A549 (cell line): ENCODE measurements at regions not wholly inside any gene's neighbourhood (a gene's known extent, or its start where the extent isn't known, plus 50 kb on each side); places are given as distances from the start of the nearest gene placed in this dataset.

ENCODE experiments used
- ATAC-seq, 2 experiments: fragments of 200-7000 bp in 1 of 2; fragments of >200 bp in 1 of 2; cut with Nextera tagmentation in 1 of 2; cut with Tn5 transposase in 1 of 2; 3 replicates each; pipeline versions ENCODE4 v1.8.0 to v1.9.1; 2018 to 2020; ENCODE audit warnings: mild to moderate bottlenecking in 1 of 2, moderate library complexity in 1 of 2
- CTCF ChIA-PET: fragments of 300-600 bp; sonication (Branson Sonifier 250); formaldehyde crosslinking; extraction: SDS; loops from one replicate; lab custom pipeline; 2021; ENCODE audit warnings: antibody characterized with exemption, inconsistent platforms; lab: Yijun Ruan, JAX
- POLR2A ChIA-PET: fragments of 350-600 bp; formaldehyde crosslinking; extraction: SDS; loops from one replicate; lab custom pipeline; 2021; ENCODE audit warnings: antibody characterized with exemption, inconsistent platforms; lab: Yijun Ruan, JAX
- DNase-seq, 2 experiments: peaks; one replicate each; pipeline versions ENCODE4 v3.0.0 to v3.0.0-alpha.2; 2011 to 2016; ENCODE audit warnings: low read depth in 1 of 2, low spot score in 1 of 2
- FAIRE-seq: peaks from 2 replicates; lab custom pipeline; 2011; peaks lifted over from hg19 to GRCh38; lab: Jason Lieb, UNC
- H3K27ac ChIP-seq, 2 experiments: fragments of >200 bp; sonication (Bioruptor Twin); formaldehyde crosslinking; 3 replicates each; pipeline ENCODE4 v1.5.1; 2016 to 2017
- H3K4me1 ChIP-seq: fragments of >200 bp; sonication (Bioruptor Twin); formaldehyde crosslinking; 3 replicates; pipeline ENCODE4 v1.6.1; 2016
- H3K4me2 ChIP-seq: fragments of >200 bp; sonication (Bioruptor Twin); formaldehyde crosslinking; 3 replicates; pipeline ENCODE4 v1.6.1; 2016
- H3K4me3 ChIP-seq: fragments of >200 bp; sonication (Bioruptor Twin); formaldehyde crosslinking; 3 replicates; pipeline ENCODE4 v1.5.1; 2016
- H3K9me3 ChIP-seq: fragments of >200 bp; sonication (Bioruptor Twin); formaldehyde crosslinking; 3 replicates; pipeline ENCODE4 v1.6.1; 2016
- ATOH8 ChIP-seq: fragments of 250-450 bp; sonication (Bioruptor Pico); IDR thresholded peaks from 2 replicates; pipeline ENCODE4 v1.5.0; 2020; ENCODE audit warnings: low read depth, mild to moderate bottlenecking, moderate library complexity
- BCL3 ChIP-seq: fragments of >200 bp; sonication (Bioruptor Twin); formaldehyde crosslinking; IDR thresholded peaks from 3 replicates; pipeline ENCODE4 v1.6.1; 2016
- CBX8 ChIP-seq: fragments of 200-600 bp; sonication (generic); IDR thresholded peaks from 2 replicates; pipeline ENCODE4 v1.6.1; 2016
- CEBPB ChIP-seq, 2 experiments: fragments of >200 bp in 1 of 2; sonication (Bioruptor Twin) in 1 of 2; formaldehyde crosslinking in 1 of 2; IDR thresholded peaks; 2 replicates each; pipeline ENCODE4 v1.6.1; 2012 to 2016
- CTCF ChIP-seq: fragments of >200 bp; sonication (Bioruptor Twin); formaldehyde crosslinking; IDR thresholded peaks from 3 replicates; pipeline ENCODE4 v1.5.1; 2016
- E2F6 ChIP-seq: IDR thresholded peaks from 2 replicates; pipeline ENCODE4 v1.6.1; 2012; ENCODE audit warnings: low read depth, borderline replicate concordance
- EHF ChIP-seq: fragments of 250-450 bp; sonication (Bioruptor Pico); IDR thresholded peaks from 2 replicates; pipeline ENCODE4 v1.5.0; 2020; ENCODE audit warnings: mild to moderate bottlenecking
- EHMT2 ChIP-seq: fragments of 200-600 bp; sonication (generic); IDR thresholded peaks from 2 replicates; pipeline ENCODE4 v1.6.1; 2016; ENCODE audit warnings: antibody characterized with exemption, low read depth, mild to moderate bottlenecking, moderate library complexity
- ESRRA ChIP-seq: fragments of 150-350 bp; IDR thresholded peaks from 2 replicates; pipeline ENCODE4 v1.6.1; 2014; ENCODE audit warnings: mild to moderate bottlenecking, low read length, borderline replicate concordance
- FOSB ChIP-seq: fragments of 250-450 bp; sonication (Bioruptor Pico); IDR thresholded peaks from 2 replicates; pipeline ENCODE4 v1.5.0; 2020; ENCODE audit warnings: mild to moderate bottlenecking, moderate library complexity
- HDAC2 ChIP-seq: fragments of 200-600 bp; sonication (generic); IDR thresholded peaks from 2 replicates; pipeline ENCODE4 v1.6.1; 2016
- HES2 ChIP-seq: fragments of >200 bp; sonication (Bioruptor Twin); formaldehyde crosslinking; IDR thresholded peaks from 2 replicates; pipeline ENCODE4 v1.6.1; 2016
- HOXB13 ChIP-seq: fragments of 250-450 bp; sonication (Bioruptor Pico); IDR thresholded peaks from 2 replicates; pipeline ENCODE4 v1.5.0; 2020; ENCODE audit warnings: low read depth, mild to moderate bottlenecking, moderate library complexity
- KDM5A ChIP-seq: fragments of 200-600 bp; sonication (generic); IDR thresholded peaks from 2 replicates; pipeline ENCODE4 v1.6.1; 2016; ENCODE audit warnings: antibody characterized with exemption, mild to moderate bottlenecking
- MAX ChIP-seq: IDR thresholded peaks from 2 replicates; pipeline ENCODE4 v1.6.1; 2012
- NFE2L2 ChIP-seq: fragments of 150-350 bp; conservative IDR thresholded peaks from 2 replicates; pipeline ENCODE4 v1.6.1; 2014; ENCODE audit warnings: low read length
- NR3C1 ChIP-seq: fragments of >200 bp; sonication (Bioruptor Twin); formaldehyde crosslinking; IDR thresholded peaks from 3 replicates; pipeline ENCODE4 v1.6.1; 2017
- PBX3 ChIP-seq: IDR thresholded peaks from 2 replicates; pipeline ENCODE4 v1.6.1; 2012
- PHF8 ChIP-seq: fragments of 200-600 bp; sonication (generic); IDR thresholded peaks from 2 replicates; pipeline ENCODE4 v1.6.1; 2016; ENCODE audit warnings: low read depth, mild to moderate bottlenecking, antibody characterized with exemption, moderate library complexity, borderline replicate concordance
- RAD21 ChIP-seq, 2 experiments: fragments of >200 bp in 1 of 2; sonication (Bioruptor Twin) in 1 of 2; formaldehyde crosslinking in 1 of 2; IDR thresholded peaks in 1 of 2; conservative IDR thresholded peaks in 1 of 2; 2 replicates in 1 of 2; 3 replicates in 1 of 2; pipeline ENCODE4 v1.6.1; 2012 to 2018; ENCODE audit warnings: inconsistent platforms in 1 of 2
- RARB ChIP-seq: fragments of 250-450 bp; sonication (Bioruptor Pico); IDR thresholded peaks from 2 replicates; pipeline ENCODE4 v1.8.0; 2021; ENCODE audit warnings: mild to moderate bottlenecking, moderate library complexity
- TFCP2L1 ChIP-seq: fragments of 250-450 bp; sonication (Bioruptor Pico); IDR thresholded peaks from 2 replicates; pipeline ENCODE4 v1.5.0; 2021; ENCODE audit warnings: mild to moderate bottlenecking
- TP53 ChIP-seq: fragments of 250-450 bp; sonication (Bioruptor Pico); IDR thresholded peaks from 2 replicates; pipeline ENCODE4 v1.5.0; 2021; ENCODE audit warnings: mild to moderate bottlenecking, moderate library complexity
- WGBS: methylation state at CpG from one replicate; pipeline ENCODE4 v1.1.6; 2017; ENCODE audit errors: missing lambda C conversion rate; 5-methylcytosine and 5-hydroxymethylcytosine counted together

GRCh38 chr3:87363721-87364120, 87.3 kb upstream of the POU1F1 start:
- no peak overlapping the region for H3K4me3 ChIP-seq
- 44% methylated on average over 2 of the region's 2 CpGs for WGBS
- H3K4me1 ChIP-seq: no peaks in the 10 kb centered on the region
- ATAC-seq (no peak), FAIRE-seq (no peak), DNase-seq (no peak)
- peaks cover 2% of the 10 kb centered on the region; the same call in 1 of the 3 replicates for H3K9me3 ChIP-seq
- no peak overlapping the region for H3K4me2 ChIP-seq
- H3K27ac ChIP-seq: no peak overlapping the region
- POLR2A ChIA-PET: no interaction called here
- CTCF ChIA-PET: interaction anchor here (1.0 to 2.4 kb wide), 3 partner anchors 12 to 66 kb away, joined by 3 to 9 read pairs (median 4); no protein-coding TSS in a partner anchor
- no peak for TF ChIP-seq FOSB
- no peak for TF ChIP-seq RAD21 (conservative IDR thresholded peaks at IDR 0.05 in 1 of 2, IDR thresholded peaks at IDR 0.05 in 1 of 2)
- TF ChIP-seq PBX3: no peak
- no peak for TF ChIP-seq MAX
- TF ChIP-seq ATOH8: no peak
- no peak for TF ChIP-seq KDM5A
- no peak for TF ChIP-seq HDAC2
- TF ChIP-seq CEBPB (IDR thresholded peaks at IDR 0.05): no peak
- TF ChIP-seq NR3C1: no peak
- no peak for TF ChIP-seq E2F6
- no peak for TF ChIP-seq ESRRA

- WGBS: 93% methylated on average over 1 of the region's 1 CpG
Observed at GRCh38 chr3:87361956-87362355, 85.6 kb upstream of the POU1F1 start.

More at GRCh38 chr3:87361956-87362355, 85.6 kb upstream of the POU1F1 start:
- DNase-seq (no peak), FAIRE-seq (no peak), ATAC-seq (no peak)
- TF ChIP-seq TP53 (CRISPR knock-in tag) (no peak), CBX8 (no peak), HES2 (no peak), HOXB13 (CRISPR knock-in tag) (no peak), HDAC2 (no peak), EHMT2 (no peak), CTCF (no peak), PHF8 (no peak), CEBPB (IDR thresholded peaks at IDR 0.05) (no peak), E2F6 (no peak), BCL3 (no peak), RARB (CRISPR knock-in tag) (no peak), NFE2L2 (no peak), TFCP2L1 (CRISPR knock-in tag) (no peak), EHF (CRISPR knock-in tag) (no peak)
- no peak overlapping the region for H3K27ac ChIP-seq
- no peaks in the 10 kb centered on the region for H3K4me1 ChIP-seq
- CTCF ChIA-PET: interaction anchor here (0.6 to 2.4 kb wide), 2 partner anchors 11 to 35 kb away, joined by 3 to 9 read pairs; no protein-coding TSS in a partner anchor
- peaks cover 2% of the 10 kb centered on the region; the same call in 1 of the 3 replicates for H3K9me3 ChIP-seq
- POLR2A ChIA-PET: no interaction called here
- H3K4me3 ChIP-seq: no peak overlapping the region
- H3K4me2 ChIP-seq: no peak overlapping the region
